ENCODE measurements at regions not wholly inside any gene's neighbourhood (a gene's known extent, or its start where the extent isn't known, plus 50 kb on each side); places are given as distances from the start of the nearest gene placed in this dataset.

- no peak for TF ChIP-seq EP300 (IDR thresholded peaks at IDR 0.05)
- no peak for TF ChIP-seq POLR2AphosphoS5 (IDR thresholded peaks at IDR 0.05)
- no peak for TF ChIP-seq CTCF (IDR thresholded peaks at IDR 0.05)
- no peak for TF ChIP-seq POLR2A (IDR thresholded peaks at IDR 0.05)
- ATAC-seq (ENCODE audit: low FRiP score in 2 of 2), result no peak
- H3K27ac ChIP-seq, result no peak overlapping the region
- H3K27me3 ChIP-seq, result no peaks in the 10 kb centered on the region
- no peaks in the 10 kb centered on the region for H3K36me3 ChIP-seq
- H3K4me1 ChIP-seq, result no peaks in the 10 kb centered on the region
- H3K9me3 ChIP-seq, result no peaks in the 10 kb centered on the region
- DNase-seq, result no peak
- 65 to 67% methylated on average over 5 of the region's 5 CpGs for WGBS, 2 donors
- H3K4me3 ChIP-seq, result no peak overlapping the region
These were observed 959.4 kb upstream of the CELF4 start for GRCh38 chr18:38525039-38525438.

GRCh38 chr18:38520786-38521185 is 955.2 kb upstream of the CELF4 start:
- TF ChIP-seq EP300 (IDR thresholded peaks at IDR 0.05) (no peak), POLR2A (IDR thresholded peaks at IDR 0.05) (no peak), POLR2AphosphoS5 (IDR thresholded peaks at IDR 0.05) (no peak), CTCF (IDR thresholded peaks at IDR 0.05) (no peak)
- ATAC-seq (ENCODE audit: low FRiP score in 2 of 2), result no peak
- H3K4me3 ChIP-seq, result no peak overlapping the region
- H3K27me3 ChIP-seq, result no peaks in the 10 kb centered on the region
- DNase-seq, result no peak
- peaks cover 0 to 3% (median 0%) of the 10 kb centered on the region in 4 donors for H3K4me1 ChIP-seq
- H3K27ac ChIP-seq, result no peak overlapping the region
- no peaks in the 10 kb centered on the region for H3K9me3 ChIP-seq
- 40 to 42% methylated on average over 5 of the region's 5 CpGs for WGBS, 2 donors
- no peaks in the 10 kb centered on the region for H3K36me3 ChIP-seq

- ATAC-seq (ENCODE audit: low FRiP score in 2 of 2), result no peak
- H3K27me3 ChIP-seq, result no peaks in the 10 kb centered on the region
- H3K9me3 ChIP-seq, result no peaks in the 10 kb centered on the region
- H3K36me3 ChIP-seq, result no peaks in the 10 kb centered on the region
- H3K4me1 ChIP-seq, result no peaks in the 10 kb centered on the region
- TF ChIP-seq EP300 (IDR thresholded peaks at IDR 0.05) (no peak), POLR2AphosphoS5 (IDR thresholded peaks at IDR 0.05) (no peak), POLR2A (IDR thresholded peaks at IDR 0.05) (no peak), CTCF (IDR thresholded peaks at IDR 0.05) (no peak)
- whole genome bisulfite sequencing, 2 donors, result 73 to 85% methylated on average over 1 of the region's 1 CpG
- no peak for DNase-seq
- no peak overlapping the region for H3K4me3 ChIP-seq
- no peak overlapping the region for H3K27ac ChIP-seq
These were observed 936.9 kb upstream of the CELF4 start for GRCh38 chr18:38502539-38502938.

- no peaks in the 10 kb centered on the region for H3K27me3 ChIP-seq
- no peaks in the 10 kb centered on the region for H3K9me3 ChIP-seq
- 69 to 73% methylated on average over 2 of the region's 2 CpGs for WGBS, 2 donors
- H3K4me3 ChIP-seq, result no peak overlapping the region
- ATAC-seq (ENCODE audit: low FRiP score in 2 of 2) (no peak), DNase-seq (no peak)
- TF ChIP-seq POLR2AphosphoS5 (IDR thresholded peaks at IDR 0.05), result no peak
- no peak for TF ChIP-seq CTCF (IDR thresholded peaks at IDR 0.05)
- no peak for TF ChIP-seq EP300 (IDR thresholded peaks at IDR 0.05)
- TF ChIP-seq POLR2A (IDR thresholded peaks at IDR 0.05), result no peak
- H3K27ac ChIP-seq, result no peak overlapping the region
- no peaks in the 10 kb centered on the region for H3K36me3 ChIP-seq
- H3K4me1 ChIP-seq, result no peaks in the 10 kb centered on the region
These were observed 931.7 kb upstream of the CELF4 start for GRCh38 chr18:38497266-38497665.

- Histone ChIP-seq H3K36me3 (no peaks in the 10 kb centered on the region), H3K9me3 (no peaks in the 10 kb centered on the region), H3K27ac (no peak overlapping the region), H3K4me3 (no peak overlapping the region), H3K27me3 (no peaks in the 10 kb centered on the region), H3K4me1 (no peaks in the 10 kb centered on the region)
- DNase-seq (no peak), ATAC-seq (ENCODE audit: low FRiP score in 2 of 2) (no peak)
- TF ChIP-seq CTCF (IDR thresholded peaks at IDR 0.05) (no peak), POLR2AphosphoS5 (IDR thresholded peaks at IDR 0.05) (no peak), POLR2A (IDR thresholded peaks at IDR 0.05) (no peak), EP300 (IDR thresholded peaks at IDR 0.05) (no peak)
- 89 to 100% methylated on average over 1 of the region's 1 CpG for WGBS, 2 donors
These were observed 930.7 kb upstream of the CELF4 start for GRCh38 chr18:38496222-38496793.
